GM21737 (cell line): ENCODE measurements at regions not wholly inside any gene's neighbourhood (a gene's known extent, or its start where the extent isn't known, plus 50 kb on each side); places are given as distances from the start of the nearest gene placed in this dataset.
"Not testable (repeated sequence)": the region's sequence is repeated elsewhere in the genome, so short reads cannot be mapped to it uniquely, and the experiment has no call there.

Experiments
- ATAC-seq: cut with Tn5 transposase; IDR thresholded peaks from one replicate; pipeline ENCODE4 v1.9.1; 2021; ENCODE audit warnings: mild to moderate bottlenecking, moderate library complexity; ENCODE audit not compliant: unreplicated experiment

GRCh38 chr7:155227788-155228458 lies 69.8 kb upstream of the INSIG1 start:
- no peak for ATAC-seq

DNA sequence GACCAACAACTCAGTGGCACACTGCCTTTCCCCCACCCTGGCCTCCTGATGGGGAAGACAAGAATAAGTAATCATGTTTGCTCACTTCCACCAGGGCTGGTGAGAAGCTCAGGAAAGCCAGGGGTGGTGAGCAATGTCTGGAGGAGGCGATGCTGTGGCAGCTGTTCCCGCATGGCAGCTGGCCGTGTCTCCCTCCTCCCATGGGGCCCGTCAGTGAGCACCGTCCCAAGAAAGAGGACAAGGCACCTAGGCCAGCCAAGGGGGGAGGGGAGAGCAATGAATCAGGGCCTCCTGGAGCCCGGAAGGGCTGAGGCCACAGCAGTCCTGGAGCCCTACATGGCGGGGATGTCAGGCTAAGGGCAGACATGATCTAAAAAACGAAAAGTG lies 69.2 kb upstream of the INSIG1 start:
- no peak for ATAC-seq

DNA sequence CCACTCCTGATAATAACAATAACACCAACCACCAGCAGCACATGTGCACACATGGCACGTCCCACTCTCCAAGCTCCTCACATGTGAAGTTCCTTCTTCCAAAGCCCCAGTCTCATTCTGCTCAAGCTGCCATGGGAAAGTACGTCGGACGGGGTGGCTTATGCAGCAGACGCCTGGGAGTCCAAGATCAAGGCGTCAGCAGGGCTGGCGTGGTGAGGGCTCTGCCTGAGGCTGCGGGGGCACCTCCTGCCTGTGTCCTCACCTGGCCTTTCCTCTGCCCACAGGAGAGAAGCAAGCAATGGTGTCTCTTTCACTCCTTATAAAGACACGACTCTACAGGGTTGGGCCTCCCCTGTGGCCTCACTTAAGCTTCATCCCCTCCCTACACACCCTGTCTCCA lies 68.8 kb upstream of the INSIG1 start:
- ATAC-seq: no peak

- no peak for ATAC-seq
Measured at GRCh38 chr7:155229548-155230168, 68.0 kb upstream of the INSIG1 start.

- ATAC-seq: no peak
Measured at GRCh38 chr7:155230169-155230593, 67.5 kb upstream of the INSIG1 start.

DNA sequence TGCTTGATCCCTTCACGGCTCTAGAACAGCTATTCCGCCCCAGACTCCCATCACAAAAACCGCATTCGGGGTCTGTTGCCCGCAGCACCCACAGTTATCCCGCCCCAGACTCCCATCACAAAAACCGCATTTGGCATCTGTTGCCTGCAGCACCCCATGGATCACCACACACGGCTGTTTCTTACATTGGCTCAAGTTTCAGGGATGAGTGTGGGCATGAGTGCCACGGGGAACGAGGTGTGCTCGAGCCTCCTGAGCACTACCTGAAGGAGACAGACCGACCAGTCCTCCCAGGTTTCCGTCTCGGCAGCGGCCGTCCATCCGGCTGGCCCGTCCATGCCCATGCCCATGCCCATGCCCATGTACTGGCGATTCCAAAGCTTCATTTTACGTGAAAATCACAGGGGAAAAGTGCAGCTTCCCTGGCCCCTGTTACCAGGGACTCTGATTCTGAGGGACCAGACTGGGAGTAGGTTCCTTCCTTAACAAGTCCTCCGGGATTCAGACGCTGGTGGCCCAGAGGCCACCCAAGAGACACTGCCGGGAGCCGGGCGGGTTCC lies 66.4 kb upstream of the INSIG1 start:
- no peak for ATAC-seq

- ATAC-seq: no peak
Measured at GRCh38 chr7:155231941-155232340, 65.7 kb upstream of the INSIG1 start.

DNA sequence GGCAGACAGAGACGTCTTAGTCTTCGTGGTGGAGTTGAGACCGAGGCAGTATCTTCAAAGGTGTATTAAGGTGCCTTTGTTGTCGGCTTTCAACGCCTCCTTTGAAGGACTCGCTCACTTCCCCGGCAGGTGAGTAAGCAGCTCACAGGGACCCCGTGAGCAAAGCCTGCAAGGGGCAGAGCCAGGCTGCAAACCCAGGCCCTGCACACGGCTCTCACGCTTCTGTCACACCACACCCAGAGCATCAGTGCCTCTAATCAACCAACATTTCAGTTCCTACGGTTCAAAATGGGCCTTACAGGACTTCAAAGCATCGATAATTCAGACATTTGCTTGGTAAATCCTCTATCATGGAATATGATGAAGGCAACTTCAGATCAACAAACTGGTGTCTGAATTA lies 64.8 kb upstream of the INSIG1 start:
- ATAC-seq: no peak

GRCh38 chr7:155233311-155234157 lies 64.1 kb upstream of the INSIG1 start:
- ATAC-seq: no peak

DNA sequence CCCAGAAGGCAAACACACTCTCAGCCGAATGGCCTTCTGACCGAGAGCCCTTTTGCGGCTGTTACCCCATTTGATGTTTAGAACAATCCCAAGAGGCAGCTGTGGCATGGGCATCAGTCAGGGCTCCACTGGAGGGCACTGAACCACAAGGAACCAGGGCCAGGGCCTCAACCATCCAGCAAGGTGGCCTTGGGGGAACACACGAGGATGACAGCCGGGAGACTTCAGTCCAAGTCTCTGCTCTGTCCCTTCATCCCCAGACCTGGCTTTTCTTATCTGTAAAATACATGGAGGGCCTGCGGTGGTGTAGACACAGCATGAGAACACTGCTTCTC lies 63.6 kb upstream of the INSIG1 start:
- ATAC-seq: no peak

DNA sequence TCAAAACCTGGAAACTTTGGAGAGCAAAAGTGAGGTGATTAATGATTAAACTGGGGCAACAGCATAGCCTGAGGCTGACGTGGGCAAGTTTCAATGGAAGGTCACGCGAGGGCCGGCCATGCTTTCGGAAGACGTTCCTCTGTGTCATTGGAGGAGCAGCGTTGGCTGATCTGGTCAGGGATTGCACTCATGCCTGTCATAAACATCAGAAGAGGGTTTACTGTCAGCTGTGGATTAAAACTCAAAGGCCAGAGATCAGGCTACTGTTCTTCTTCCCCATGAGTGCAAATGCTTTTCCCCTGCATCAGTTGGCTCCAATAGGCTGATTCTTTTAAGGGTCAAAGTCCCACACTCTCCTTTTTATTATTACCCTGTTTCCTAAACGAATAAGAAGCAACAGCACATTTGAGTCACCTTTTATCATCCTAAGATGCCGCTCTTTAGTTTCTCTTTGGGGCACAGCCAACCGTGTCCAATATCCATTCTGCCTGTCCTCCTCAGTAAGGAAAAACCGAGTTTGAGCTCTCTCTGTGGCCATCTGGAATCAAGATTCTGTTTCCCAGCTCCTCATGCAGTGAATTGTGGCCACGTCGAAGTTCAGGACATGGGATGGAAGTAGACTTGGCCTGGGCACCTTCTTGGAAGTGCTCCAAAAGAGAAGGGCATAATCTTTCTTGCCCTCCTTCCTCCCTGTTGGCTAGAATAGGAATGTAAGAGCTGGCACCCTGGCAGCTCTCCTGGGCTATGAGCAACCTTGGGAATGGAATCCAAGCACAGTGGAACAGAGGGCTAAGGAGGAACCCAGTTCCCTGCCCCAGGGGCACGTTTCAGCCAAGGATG lies 62.5 kb upstream of the INSIG1 start:
- no peak for ATAC-seq

DNA sequence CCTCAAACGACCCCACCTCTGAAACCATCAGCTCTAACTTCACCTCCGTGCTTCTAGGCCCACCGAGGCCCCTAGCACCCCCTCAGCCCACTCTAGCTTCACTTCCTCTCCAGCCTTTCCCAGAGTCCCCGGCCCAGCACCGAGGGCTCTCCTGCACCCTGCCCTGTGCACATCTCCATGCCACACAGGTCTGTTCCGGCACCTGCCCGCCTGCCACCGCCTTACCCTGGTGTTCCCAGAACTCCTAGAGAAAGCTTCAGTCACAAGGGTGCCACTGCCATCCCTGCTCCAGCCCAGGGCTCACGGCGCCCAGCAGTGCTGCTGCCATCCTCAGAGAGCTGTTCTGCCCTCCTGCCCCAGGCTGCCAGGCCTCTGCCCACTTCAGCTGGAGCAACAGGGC lies 61.3 kb upstream of the INSIG1 start:
- no peak for ATAC-seq

- no peak for ATAC-seq
Measured at GRCh38 chr7:155237297-155237696, 60.4 kb upstream of the INSIG1 start.

DNA sequence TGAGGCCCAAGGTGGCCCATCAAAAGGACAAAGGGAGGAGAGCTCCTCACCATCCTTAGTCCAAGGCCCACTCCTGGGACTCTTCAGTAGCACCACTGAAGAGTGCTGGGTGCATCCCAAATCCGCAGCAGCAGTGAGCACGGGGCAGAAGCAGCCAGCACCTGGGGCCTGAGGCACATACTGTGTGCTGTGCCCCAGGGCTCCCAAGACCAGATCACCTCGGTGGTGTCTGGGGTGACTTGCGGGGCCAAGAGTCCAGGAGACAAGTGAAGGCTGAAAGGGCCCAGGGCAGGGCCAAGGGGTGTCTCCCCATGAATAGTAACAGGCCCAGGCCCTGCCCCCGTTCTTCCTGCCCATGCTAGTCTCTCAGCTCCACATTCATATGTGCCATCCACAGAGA lies 59.9 kb upstream of the INSIG1 start:
- ATAC-seq: no peak

GRCh38 chr7:155239431-155240087 lies 58.1 kb upstream of the INSIG1 start:
- ATAC-seq: not testable (repeated sequence)

DNA sequence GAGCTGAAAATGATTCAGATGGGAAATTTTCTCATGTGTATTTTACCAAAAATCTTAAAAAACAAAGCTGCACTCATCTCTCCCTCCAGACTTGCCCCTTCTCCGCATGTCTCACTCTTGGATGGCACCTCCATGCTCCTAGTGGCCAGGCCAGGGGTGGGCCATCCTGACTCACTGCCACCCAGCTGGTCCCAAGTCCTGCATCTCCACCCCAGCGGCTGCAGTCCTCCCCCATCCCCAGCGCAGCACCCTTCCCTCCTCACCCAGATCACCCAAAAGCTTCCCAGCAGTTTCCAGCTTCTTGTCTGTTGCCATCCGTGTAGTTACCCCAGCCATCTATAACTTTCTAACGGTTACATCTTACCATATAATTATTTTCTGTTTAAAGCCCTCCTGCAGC lies 53.0 kb upstream of the INSIG1 start:
- ATAC-seq: no peak

GRCh38 chr7:155247479-155248365 lies 50.0 kb upstream of the INSIG1 start:
- no peak for ATAC-seq
